Lower leg skin (tissue), 4 donors: ENCODE measurements at regions not wholly inside any gene's neighbourhood (a gene's known extent, or its start where the extent isn't known, plus 50 kb on each side); places are given as distances from the start of the nearest gene placed in this dataset.

Source experiments
- DNase-seq, 2 donors: peaks; one replicate each; pipeline ENCODE4 v3.0.0-alpha.2; 2019; ENCODE audit warnings: low spot score in 2 of 2
- H3K4me3 ChIP-seq: fragments of 200-600 bp; sonication (generic); 2 replicates; pipeline ENCODE4 v1.5.1; 2017; ENCODE audit warnings: mild to moderate bottlenecking, low read depth; ENCODE audit not compliant: poor library complexity, severe bottlenecking
- CTCF ChIP-seq, 3 donors: fragments of 450-650 bp; IDR thresholded peaks; one replicate each; pipeline ENCODE4 v1.5.1; 2016; ENCODE audit warnings: antibody characterized with exemption in 3 of 3, mild to moderate bottlenecking in 3 of 3, moderate library complexity in 2 of 3
- POLR2A ChIP-seq, 2 donors: fragments of 450-650 bp; IDR thresholded peaks; one replicate each; pipeline ENCODE4 v1.6.1; 2016 to 2017; ENCODE audit warnings: antibody characterized with exemption in 2 of 2, mild to moderate bottlenecking in 1 of 2, moderate library complexity in 1 of 2
- WGBS, 2 donors: methylation state at CpG; one replicate each; pipeline ENCODE4 v1.1.5; 2018; 5-methylcytosine and 5-hydroxymethylcytosine counted together
- intact Hi-C: fragments of 100-400 bp; cut with DNase I; formaldehyde crosslinking; loops from one replicate; pipeline ENCODE4 v1.15.0; 2023; ENCODE audit warnings: low total_unique reads

- TF ChIP-seq CTCF (IDR thresholded peaks at IDR 0.05) (no peak), POLR2A (IDR thresholded peaks at IDR 0.05) (no peak)
- peak; percentile 66 to 78 for DNase-seq
- H3K4me3 ChIP-seq: no peak overlapping the region
- intact Hi-C loops: no loop called here
- 62 to 63% methylated on average over 2 of the region's 2 CpGs for WGBS, 2 donors
Measured at GRCh38 chr4:173807347-173807746, 277.3 kb upstream of the HAND2 start.

GRCh38 chr4:173805884-173806283 is 275.9 kb upstream of the HAND2 start:
- WGBS, 2 donors: 78 to 88% methylated on average over 1 of the region's 1 CpG
- no peak overlapping the region for H3K4me3 ChIP-seq
- DNase-seq: no peak
- TF ChIP-seq CTCF (IDR thresholded peaks at IDR 0.05) (no peak), POLR2A (IDR thresholded peaks at IDR 0.05) (no peak)
- intact Hi-C loops: no loop called here

GRCh38 chr4:173802662-173803022 is 272.6 kb upstream of the HAND2 start:
- intact Hi-C loops: no loop called here
- H3K4me3 ChIP-seq: no peak overlapping the region
- TF ChIP-seq POLR2A (IDR thresholded peaks at IDR 0.05): no peak
- TF ChIP-seq CTCF (IDR thresholded peaks at IDR 0.05): no peak
- no peak for DNase-seq

GRCh38 chr4:173801876-173802661 is 272.0 kb upstream of the HAND2 start:
- no peak overlapping the region for H3K4me3 ChIP-seq
- DNase-seq: no peak
- no peak for TF ChIP-seq POLR2A (IDR thresholded peaks at IDR 0.05)
- TF ChIP-seq CTCF (IDR thresholded peaks at IDR 0.05): no peak
- 45 to 46% methylated on average over 3 of the region's 3 CpGs for WGBS, 2 donors
- intact Hi-C loops: no loop called here

- no peak overlapping the region for H3K4me3 ChIP-seq
- intact Hi-C loops: no loop called here
- WGBS, 2 donors: 41 to 52% methylated on average over 1 of the region's 1 CpG
- TF ChIP-seq CTCF (IDR thresholded peaks at IDR 0.05) (no peak), POLR2A (IDR thresholded peaks at IDR 0.05) (no peak)
- DNase-seq: no peak
Measured at GRCh38 chr4:173801361-173801760, 271.3 kb upstream of the HAND2 start.

GRCh38 chr4:173797296-173797695 is 267.3 kb upstream of the HAND2 start:
- intact Hi-C loops: no loop called here
- DNase-seq: no peak
- 59 to 61% methylated on average over 1 of the region's 1 CpG for WGBS, 2 donors
- H3K4me3 ChIP-seq: no peak overlapping the region
- TF ChIP-seq CTCF (IDR thresholded peaks at IDR 0.05) (no peak), POLR2A (IDR thresholded peaks at IDR 0.05) (no peak)
